NCI-H2029 treated with DMSO at 0.1 percent for 48 hours (cell line): ENCODE measurements at regions not wholly inside any gene's neighbourhood (a gene's known extent, or its start where the extent isn't known, plus 50 kb on each side); places are given as distances from the start of the nearest gene placed in this dataset.
"Not testable (repeated sequence)": the region's sequence is repeated elsewhere in the genome, so short reads cannot be mapped to it uniquely, and the experiment has no call there.

Source experiments
- DNase-seq: peaks from one replicate; lab custom pipeline; 2025; lab: John Stamatoyannopoulos, UW

DNA sequence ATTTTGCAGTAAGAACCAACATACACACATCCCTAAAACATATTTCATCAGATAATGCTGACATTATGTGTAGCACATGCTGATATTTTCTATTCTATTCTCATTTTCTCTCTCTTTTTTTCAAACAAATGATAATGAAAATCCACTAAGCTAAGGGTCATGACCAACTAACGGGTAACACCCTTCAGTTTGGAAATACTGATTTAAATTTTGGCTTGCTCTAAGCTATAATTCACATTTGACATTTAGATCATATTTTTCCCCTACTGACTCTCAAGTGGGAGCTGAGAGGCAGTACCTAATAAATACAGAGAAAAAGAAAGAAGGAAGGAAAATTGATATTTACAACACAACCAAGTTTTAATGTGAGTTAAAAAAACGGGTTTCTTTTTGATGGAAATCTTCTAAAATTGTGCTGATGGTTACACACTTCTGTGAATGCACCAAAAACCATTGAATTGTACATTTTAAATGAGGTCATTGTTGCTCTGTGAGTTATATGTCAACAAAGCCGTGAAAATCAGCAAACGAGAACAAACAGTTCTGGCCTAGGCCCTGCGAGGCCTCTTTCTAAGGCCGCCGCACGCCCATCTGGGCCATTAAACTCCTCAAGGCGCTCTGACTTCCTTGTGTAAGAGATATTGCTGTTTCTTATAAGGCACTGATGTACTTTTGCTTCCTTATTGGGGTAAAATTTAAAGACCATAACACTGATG is 124.2 kb downstream of the GALR1 start:
- DNase-seq: no peak

DNA sequence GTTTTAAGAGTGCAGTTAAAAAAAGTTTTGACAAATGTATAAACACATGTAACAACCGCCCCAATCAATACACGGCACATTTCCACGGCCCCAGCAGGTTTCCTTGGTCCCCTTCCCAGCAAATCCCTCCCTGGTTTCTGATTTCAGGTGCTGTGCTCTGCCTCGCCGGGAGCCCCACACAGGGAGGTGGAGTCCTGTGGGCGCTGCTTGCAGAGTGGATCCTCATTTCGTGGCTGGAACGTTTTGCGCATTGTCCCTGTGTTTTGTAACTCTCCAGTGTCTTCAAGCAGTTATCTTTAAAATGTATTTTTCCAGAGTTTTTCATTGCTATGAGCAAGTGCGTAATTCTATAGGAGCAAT is 124.8 kb downstream of the GALR1 start:
- DNase-seq: no peak

DNA sequence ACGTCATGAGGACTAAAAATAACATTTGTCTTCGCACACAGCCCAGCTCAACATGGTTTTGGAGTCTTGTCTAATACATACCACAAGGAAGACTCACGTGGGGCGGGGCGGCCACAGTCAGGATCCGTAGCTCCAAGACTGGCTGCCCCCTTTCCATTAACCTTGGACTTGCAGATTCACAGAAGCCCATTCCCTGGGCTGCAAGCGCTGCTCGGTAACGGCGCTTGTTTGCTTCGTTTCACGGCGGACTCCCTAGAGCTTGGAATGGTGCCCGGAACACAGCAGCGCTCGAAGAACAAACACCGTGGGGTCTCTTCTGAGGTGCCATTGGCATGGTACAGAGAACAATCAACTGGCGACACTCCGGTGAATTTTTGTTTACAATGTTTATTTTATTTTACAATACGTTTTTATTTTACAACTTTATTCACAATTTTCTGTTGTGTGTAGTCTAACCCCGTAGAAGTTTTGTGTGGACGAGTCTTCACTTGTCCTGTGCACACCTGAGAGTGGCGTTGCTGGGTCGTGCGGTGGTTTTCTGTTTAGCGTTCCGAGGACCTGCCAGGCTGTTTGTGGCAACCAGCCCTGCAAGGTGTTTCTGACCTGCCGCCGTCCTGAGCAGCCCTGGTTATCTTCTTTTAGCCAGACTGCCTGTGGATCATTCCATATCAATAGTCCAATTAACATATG is 126.5 kb downstream of the GALR1 start:
- peak; percentile 41 for DNase-seq

DNA sequence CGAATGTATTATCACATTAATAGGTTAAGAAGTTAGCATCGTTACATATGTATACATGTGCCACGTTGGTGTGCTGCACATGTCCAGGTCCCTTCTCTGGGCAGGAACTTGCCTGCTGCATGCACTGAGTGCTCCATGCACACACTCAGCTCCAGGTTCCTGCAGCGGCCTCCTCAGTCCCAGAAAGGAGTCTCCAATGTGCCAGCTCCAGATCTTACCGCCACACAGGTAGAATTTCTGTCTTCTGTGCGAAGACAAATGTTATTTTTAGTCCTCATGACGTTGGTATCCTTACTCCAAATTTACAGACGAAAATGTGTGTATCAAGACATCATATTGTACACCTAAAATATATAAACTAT is 127.1 kb downstream of the GALR1 start:
- no peak for DNase-seq

DNA sequence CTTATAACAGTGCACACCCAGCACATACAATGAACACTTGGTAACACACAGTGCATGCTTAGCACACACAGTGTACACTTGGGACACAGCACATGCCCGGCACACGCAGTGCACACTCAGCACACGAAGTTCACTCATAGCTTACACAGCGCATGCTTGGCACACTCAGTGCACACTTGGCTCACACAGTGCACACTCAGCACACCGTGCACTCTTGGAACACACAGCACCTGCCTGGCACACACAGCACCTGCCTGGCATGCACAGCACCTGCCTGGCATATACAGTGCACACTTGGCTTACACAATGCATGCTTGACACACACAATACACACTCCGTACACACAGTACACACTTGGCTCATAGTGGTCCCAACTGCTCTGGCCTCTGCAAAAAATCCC is 128.2 kb downstream of the GALR1 start:
- no peak for DNase-seq

DNA sequence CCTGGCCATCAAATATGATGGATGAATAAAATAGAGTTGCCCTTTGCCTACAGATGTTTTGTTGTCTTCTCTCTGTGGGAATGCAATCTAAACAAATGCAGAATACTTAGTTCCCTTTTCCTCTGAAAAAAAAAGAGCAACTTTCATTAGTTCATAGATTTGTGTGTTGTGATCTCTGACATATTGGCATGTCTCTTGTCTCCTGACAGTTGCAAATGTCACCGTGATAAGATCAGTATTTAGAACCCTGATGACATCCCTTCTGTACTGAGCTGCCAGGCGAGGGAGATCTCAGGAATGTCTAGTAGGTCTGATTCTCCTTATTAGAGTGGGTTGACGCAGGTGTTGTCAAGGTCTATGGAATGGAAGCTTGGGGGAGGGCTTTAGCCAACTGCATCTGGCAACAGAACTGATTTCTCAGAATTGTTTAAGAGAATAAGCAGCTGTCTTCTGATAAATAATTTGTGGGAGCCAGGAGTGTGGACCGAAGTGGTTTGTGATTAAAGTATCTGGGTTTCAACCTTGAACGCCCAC is 130.4 kb downstream of the GALR1 start:
- no peak for DNase-seq

DNA sequence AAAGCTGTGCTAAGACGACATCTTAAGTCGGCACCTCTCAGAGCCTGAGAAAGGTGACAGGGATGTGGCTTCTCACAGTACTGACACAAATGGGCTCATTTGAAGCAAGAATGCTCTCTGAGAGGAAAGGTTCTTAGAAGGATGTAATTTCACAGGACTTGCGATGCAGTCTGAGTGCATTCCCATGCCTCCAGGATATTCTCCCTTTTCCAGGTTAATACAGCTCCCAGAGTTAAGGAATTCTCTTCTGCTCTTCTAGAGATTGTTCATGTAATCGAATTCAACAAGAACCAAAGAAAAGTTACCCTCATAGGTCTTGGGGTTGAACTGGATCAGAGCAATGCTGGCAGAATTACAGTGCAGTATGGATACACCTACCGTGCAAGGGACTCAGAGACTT is 131.0 kb downstream of the GALR1 start:
- DNase-seq: no peak

DNA sequence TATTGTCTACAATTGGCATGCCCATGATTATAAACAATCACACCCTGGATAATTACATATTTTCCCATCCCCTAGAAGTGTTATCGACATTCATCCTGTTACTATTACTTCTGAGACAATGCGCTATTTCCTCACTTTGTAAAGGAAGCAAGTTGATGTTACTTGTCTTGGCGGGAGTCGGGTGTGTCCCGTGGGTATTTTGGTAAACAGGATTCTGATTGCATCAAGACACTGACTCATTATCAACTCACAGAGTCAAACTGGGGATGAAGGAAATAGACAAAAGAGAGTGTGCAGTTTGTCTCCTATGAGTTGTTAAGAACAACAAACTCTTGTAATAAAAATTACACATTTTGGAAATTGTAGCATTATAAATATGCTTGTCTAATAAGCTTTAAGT is 142.7 kb downstream of the GALR1 start:
- DNase-seq: no peak

DNA sequence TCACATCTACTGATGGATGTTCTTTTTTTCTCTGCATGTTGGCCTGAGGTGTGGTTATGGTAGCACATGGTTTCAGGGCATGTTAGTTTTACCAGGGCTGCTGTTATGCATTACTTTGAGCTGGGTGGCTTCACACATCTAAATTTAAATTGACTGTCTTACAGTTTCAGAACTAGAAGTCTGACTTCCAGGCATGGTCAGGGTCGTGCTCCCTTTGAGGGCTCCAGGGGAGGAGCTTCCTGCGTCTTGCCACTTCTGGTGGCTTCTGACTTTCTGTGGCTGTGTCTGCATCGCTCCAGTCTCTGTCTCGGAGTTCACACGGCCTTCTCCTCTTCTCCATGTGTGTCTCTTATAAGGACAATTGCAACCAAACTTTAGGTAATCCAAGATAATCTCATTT is 143.9 kb downstream of the GALR1 start:
- DNase-seq: no peak

DNA sequence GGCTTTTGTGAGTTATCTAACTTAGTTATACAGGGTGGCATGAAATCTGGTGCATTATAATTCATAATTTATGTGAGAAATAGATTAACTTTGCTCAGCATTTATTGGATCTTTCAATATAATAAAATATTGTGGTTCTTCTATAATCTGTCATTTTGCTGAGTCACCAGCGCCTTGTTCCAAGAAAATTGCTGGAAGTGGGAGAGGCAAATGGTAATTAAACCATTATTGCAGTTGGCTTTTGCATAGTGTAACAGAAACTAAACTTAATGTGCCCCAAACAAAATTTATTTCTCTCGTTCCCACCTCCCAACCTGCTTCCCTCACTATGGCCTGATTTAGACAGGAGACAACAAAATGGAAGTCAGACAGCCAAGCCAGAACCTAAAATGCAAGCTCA is 146.3 kb downstream of the GALR1 start:
- no peak for DNase-seq

DNA sequence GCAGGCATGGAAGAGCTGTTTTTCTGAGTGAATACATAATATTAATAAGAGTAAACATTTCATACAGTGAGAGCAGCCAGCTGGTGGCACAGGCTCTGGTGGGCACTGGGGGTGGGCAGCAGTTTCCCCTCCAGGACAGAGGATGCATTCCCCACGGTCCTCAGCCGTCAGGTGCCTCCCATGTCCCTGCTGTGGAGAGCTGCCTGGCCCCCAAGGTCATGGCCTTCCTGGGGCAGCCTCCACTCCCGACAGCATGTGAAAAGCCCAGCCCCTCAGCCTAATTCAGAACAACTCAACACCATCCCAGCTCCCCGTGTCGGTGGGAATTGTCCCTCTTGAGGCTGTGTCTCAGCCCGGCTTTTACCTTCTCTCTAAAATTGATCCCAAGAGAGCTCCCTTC is 147.4 kb downstream of the GALR1 start:
- DNase-seq: no peak

DNA sequence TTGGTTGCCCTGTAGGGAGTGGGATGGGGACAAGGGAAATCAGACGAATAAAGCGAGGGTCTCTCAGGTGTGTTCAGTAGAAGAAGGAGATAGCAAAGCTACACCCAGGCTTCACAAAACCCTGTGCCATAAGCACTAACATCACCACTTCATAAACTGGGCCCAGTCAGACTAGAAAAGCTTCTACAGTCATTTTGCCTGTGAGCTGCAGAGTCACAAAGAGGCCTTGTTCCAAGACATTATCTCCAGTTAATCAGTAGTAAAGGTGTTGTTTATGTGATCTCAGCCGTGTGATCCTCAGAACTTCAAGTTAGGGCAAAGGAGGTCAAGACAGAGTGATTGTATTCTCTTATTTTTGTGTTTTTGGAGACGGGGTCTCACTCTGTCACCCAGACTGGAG is 148.0 kb downstream of the GALR1 start:
- no peak for DNase-seq

DNA sequence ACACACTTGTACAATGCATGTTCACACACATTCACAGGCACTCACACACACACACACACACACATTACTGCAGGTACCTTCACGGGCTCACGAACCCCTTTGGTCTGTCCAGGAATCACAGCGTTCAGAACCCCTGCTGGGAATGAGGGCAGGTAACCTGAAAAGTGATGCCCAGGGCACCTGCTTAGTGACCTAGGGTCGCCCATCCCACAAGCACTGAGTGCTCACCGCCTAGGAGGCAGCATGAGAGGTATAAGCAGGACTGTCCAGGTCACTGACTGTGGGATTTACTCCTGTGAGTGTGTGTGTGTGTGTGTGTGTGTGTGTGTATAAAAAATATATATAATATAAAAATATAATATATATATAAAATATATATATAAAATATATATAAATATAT is 150.9 kb downstream of the GALR1 start:
- DNase-seq: no peak

DNA sequence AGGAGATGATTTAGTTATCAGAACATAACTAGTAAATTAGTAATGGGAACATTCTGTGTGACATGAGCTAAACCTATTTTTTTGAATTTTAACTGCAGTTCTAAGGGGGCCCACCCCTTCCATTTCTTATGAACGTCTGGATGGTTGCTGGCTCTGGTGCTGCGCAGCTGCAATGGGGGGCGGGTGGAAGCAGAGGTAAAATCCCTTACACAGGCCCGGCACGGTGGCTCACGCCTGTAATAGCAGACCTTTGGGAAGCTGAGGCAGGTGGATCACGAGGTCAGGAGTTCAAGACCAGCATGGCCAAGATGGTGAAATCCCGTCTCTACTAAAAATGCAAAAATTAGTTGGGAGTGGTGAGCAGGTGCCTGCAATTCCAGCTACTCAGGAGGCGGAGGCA is 151.5 kb downstream of the GALR1 start:
- no peak for DNase-seq

DNA sequence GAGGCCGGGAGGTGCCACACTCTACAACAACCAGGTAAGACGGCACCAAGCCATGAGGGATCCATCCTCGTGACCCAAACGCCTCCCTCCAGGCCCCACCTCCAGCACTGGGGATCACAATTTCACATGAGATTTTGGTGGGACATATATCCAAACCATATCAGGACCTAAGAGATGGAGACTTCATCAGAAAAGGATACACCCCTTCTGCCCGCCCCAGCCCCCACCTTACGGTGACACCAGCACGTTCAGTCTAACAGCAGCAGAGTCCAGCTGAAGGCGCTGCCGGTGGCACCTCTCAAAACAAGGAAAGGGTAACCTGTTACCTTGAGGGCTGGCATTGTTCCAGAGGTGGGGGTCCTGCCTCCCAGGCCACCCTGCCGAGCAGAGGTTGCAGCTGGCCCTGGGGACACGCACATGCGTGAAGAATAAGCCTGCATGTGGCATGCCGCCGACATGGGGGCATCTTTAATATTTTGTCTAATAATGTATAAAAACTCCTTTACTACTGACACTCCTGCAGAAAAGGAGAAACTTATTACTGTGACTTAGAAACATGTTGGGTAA is 154.4 kb downstream of the GALR1 start:
- DNase-seq: no peak

DNA sequence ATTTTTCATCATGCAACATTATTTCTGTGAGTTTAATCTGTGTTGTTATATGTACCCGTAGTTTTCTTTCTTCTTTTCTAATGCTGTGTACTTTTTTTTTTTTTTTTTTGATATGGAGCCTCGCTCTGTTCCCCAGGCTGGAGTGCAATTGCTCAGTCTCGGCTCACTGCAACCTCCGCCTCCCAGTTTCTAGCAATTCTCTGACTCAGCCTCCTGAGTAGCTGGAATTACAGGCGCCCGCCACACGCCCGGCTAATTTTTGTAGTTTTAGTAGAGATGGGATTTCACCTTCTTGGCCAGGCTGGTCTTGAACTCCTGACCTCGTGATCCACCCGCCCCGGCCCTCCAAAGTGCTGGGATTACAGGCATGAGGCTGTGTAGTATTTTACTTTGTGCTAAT is 155.4 kb downstream of the GALR1 start:
- DNase-seq: no peak

DNA sequence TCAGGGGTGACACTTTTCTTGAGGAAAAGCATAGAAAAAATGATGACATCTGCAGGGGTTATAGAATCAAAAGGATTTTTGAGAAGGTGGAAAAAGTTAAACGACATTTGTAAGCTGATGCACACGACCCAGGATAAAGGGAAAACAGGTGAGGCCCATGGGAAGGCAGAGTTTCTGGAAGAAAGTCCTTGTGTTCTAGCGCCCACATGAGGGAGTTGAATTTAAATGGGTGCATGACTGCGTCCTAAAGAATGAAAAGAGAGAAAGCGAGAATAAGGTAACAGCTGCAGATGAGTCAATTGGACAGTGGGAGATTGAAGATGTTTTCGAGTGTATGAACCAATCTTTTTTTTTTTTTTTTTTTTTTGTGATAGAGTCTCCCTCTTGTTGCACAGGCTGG is 158.1 kb downstream of the GALR1 start:
- no peak for DNase-seq

DNA sequence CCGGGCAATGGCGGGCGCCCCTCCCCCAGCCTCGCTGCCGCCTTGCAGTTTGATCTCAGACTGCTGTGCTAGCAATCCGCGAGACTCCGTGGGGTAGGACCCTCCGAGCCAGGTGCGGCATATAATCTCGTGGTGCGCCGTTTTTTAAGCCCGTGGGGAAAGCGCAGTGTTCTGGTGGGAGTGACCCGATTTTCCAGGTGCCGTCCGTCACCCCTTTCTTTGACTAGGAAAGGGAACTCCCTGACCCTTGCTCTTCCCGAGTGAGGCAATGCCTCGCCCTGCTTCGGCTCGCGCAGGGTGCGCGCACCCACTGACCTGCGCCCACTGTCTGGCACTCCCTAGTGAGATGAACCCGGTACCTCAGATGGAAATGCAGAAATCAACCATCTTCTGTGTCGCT is 171.9 kb downstream of the GALR1 start:
- DNase-seq: not testable (repeated sequence)

DNA sequence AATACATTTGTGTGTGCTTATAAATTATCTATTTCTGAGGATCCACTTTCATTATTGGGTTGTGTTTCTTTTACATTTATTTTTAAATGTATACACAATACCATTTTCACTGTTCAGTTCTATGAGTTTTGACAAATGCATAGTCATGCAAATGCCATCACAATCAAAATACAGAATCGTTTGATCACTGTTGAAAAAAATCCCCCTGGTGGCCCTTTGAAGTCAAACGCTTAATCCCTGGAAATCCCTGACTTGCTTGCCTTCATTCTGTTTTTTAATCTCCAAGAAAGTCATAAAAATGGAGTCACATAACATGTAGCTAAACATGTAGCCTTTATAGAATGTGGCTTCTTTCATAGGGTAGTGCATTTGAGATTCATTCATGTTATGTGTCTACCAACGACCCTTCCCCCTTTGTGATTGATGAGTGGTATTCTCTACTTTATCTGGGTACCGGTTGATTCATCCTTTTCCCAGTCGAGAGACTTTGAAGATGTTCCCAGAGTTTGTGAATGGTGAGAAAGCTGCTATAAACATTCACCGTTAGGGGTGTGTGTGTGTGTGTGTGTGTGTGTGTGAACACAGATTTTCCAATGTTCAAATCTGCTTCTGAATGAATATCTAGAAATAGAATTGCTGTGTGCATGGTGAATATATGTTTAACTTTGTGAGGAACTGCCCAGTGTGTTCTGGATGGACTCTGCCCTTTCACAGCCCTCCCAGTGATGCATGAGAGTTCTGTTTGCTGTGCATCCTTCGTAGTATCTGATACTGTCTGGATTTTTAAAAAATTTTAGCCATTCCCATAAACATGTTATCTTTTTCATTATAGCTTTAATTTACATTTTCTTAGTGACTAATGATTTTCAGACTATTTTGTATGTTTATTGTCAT is 173.6 kb downstream of the GALR1 start:
- no peak for DNase-seq

DNA sequence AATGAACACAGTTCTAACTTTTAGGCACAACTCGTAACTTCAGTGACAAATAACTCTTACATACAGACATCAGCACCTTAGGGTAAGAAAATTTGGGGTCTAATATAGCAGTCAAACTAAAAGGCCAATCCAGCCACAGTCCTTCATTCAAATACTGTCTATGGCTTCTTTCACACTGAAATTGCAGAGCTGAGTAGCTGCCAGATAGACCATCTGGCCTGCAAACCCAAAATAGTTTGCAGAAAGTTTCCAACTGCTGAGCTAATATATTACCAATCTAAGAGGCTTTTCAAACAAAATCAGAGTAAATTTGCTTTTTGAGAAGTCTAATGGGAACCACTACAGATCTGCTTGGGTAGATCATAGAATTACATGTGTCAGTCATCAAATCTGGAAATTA is 183.4 kb downstream of the GALR1 start:
- no peak for DNase-seq

DNA sequence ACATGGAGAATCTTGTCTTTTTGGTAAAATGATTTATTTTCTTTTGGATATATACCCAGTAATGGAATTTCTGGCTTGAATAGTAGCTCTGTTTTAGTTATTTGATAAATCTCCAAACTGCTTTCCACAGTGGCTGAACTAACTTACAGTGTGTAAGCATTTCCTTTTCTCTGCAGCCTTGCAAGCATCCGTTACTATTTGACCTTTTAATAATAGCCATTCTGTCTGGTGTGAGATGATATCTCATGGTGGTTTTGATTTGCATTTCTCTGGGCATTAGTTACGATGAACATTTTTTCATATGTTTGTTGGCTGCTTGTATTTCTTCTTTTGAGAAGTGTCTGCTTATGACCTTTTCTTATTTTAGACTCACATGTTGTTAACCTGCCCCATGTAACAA is 190.2 kb downstream of the GALR1 start:
- DNase-seq: no peak

DNA sequence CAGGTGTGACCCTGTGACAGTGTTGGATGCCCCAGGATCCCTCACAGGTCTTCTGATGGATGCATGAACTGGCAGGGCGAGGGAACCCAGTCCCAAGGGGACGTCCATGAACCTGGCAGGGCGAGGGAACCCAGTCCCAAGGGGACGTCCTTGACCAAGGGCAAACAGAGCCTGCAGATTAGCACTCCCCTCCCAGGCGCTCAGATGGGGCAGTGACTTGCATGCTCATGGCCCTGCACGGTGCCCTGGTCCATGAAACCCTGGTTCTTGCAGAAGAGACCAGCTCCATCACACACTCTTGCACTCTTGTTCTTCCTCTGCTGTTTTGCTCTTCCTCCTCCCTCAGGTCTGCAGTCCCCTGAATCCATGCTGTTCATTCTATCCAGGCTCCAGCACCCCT is 192.7 kb downstream of the GALR1 start:
- no peak for DNase-seq

DNA sequence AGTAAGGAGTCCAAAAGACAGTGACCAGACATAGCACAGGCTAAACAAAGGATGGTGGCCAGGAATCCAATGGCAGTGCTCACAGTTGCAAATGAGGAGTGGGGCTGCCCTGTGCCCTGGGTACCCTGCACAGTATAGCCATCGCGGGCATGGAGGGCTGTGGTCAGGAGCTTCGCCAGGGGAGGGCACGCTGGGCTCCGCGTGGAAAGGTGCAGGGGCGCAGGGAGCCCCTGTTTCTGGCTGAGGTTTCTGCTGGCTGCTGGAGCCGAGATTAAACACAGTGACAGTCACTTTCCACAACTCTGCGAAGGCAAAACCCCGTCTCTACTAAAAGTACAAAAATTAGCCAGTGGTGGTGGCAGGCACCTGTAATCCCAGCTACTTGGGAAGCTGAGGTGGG is 194.7 kb downstream of the GALR1 start:
- DNase-seq: no peak
